ENCODE measurements at regions not wholly inside any gene's neighbourhood (a gene's known extent, or its start where the extent isn't known, plus 50 kb on each side); places are given as distances from the start of the nearest gene placed in this dataset.
"Not testable (repeated sequence)": the region's sequence is repeated elsewhere in the genome, so short reads cannot be mapped to it uniquely, and the experiment has no call there.

DNA sequence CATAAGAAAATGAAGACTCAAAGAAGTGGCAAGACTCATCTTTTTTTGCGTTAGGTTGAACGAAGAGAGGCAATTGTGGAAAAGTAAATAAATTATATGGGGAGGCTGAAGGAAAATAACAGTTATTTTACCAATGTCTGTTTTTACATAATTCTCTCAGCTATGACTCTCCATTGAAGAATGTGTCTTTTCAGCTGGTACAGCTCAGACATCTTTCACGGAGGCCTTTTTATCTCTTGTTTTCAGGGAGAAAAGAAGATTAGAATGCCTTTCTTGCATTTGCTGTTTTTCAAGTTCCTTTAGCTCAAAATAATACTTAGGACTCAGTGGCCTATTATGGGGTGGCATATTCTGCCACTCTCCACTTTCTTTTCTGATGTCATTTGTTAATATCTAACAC is 153.0 kb downstream of the ADAM29 start:
- no peaks in the 10 kb centered on the region for H3K4me1 Mint-ChIP-seq (ENCODE audit: low read depth)
- CTCF ChIA-PET, result no interaction called here
- no peak for DNase-seq
- H3K4me3 Mint-ChIP-seq, result no peak overlapping the region
- intact Hi-C loops (cut with micrococcal nuclease), result no loop called here
- no peaks in the 10 kb centered on the region for H3K27me3 Mint-ChIP-seq (ENCODE audit: low read depth)
- no peaks in the 10 kb centered on the region for H3K9me3 Mint-ChIP-seq
- H3K36me3 Mint-ChIP-seq (ENCODE audit: low read depth), result no peaks in the 10 kb centered on the region
- no peak overlapping the region for H3K27ac Mint-ChIP-seq

DNA sequence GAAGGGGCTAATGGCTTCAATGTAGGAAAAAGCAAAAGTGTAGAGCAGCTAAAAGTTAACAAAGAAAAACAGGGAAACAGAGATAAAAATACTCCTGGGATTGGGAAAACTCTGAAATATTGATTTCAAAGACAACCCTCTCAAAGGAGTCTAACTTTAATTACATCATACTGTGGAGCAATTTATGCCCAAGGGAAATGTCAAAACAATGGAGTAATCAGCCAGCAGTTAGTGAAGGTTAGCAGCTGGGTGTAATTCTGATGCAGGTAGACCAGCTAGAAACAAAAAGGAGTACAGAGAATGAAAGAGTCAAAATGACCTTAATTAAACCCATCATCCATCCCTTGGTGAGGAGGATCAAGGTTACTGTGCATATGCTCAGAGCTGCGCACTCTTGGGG is 169.0 kb downstream of the ADAM29 start:
- no peaks in the 10 kb centered on the region for H3K9me3 Mint-ChIP-seq
- CTCF ChIA-PET, result no interaction called here
- intact Hi-C loops (cut with micrococcal nuclease), result no loop called here

GRCh38 chr4:175090116-175090515 is 172.0 kb downstream of the ADAM29 start:
- DNase-seq, result no peak
- Mint-ChIP-seq H3K4me1 (ENCODE audit: low read depth) (no peaks in the 10 kb centered on the region), H3K27ac (no peak overlapping the region), H3K4me3 (no peak overlapping the region), H3K27me3 (ENCODE audit: low read depth) (no peaks in the 10 kb centered on the region), H3K9me3 (no peaks in the 10 kb centered on the region), H3K36me3 (ENCODE audit: low read depth) (no peaks in the 10 kb centered on the region)
- intact Hi-C loops (cut with micrococcal nuclease), result no loop called here
- CTCF ChIA-PET, result no interaction called here

More for the DNA sequence above, 169.0 kb downstream of the ADAM29 start:
- Mint-ChIP-seq H3K27ac (no peak overlapping the region), H3K4me1 (ENCODE audit: low read depth) (no peaks in the 10 kb centered on the region), H3K27me3 (ENCODE audit: low read depth) (no peaks in the 10 kb centered on the region), H3K36me3 (ENCODE audit: low read depth) (no peaks in the 10 kb centered on the region), H3K4me3 (no peak overlapping the region)
- DNase-seq, result no peak

DNA sequence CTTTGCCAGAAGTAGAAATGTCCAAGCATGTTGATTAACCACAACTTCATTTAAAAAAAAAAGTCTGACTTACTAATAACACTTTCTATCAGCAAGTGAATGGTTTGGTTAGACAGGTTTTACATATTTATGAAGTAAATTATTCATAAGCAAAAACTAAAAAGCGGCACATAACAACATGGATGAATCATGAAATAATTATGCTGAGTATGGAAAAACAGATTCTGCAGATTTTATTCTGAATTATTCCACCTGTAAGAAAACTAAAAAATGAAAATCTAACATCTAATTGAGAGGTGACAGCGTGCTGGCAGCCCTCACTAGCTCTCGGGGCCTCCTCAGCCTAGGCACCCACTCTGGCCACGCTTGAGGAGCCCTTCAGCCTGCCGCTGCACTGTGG is 173.5 kb downstream of the ADAM29 start:
- H3K27ac Mint-ChIP-seq, result no peak overlapping the region
- CTCF ChIA-PET, result no interaction called here
- peaks cover 2% of the 10 kb centered on the region for H3K9me3 Mint-ChIP-seq
- H3K36me3 Mint-ChIP-seq (ENCODE audit: low read depth), result no peaks in the 10 kb centered on the region
- no peaks in the 10 kb centered on the region for H3K4me1 Mint-ChIP-seq (ENCODE audit: low read depth)
- no peak overlapping the region for H3K4me3 Mint-ChIP-seq
- intact Hi-C loops (cut with micrococcal nuclease), result no loop called here
- DNase-seq, result no peak
- H3K27me3 Mint-ChIP-seq (ENCODE audit: low read depth), result no peaks in the 10 kb centered on the region

- no peaks in the 10 kb centered on the region for H3K27me3 Mint-ChIP-seq (ENCODE audit: low read depth)
- no peaks in the 10 kb centered on the region for H3K36me3 Mint-ChIP-seq (ENCODE audit: low read depth)
- no peaks in the 10 kb centered on the region for H3K4me1 Mint-ChIP-seq (ENCODE audit: low read depth)
- CTCF ChIA-PET, result no interaction called here
- DNase-seq, result no peak
- intact Hi-C loops (cut with micrococcal nuclease), result no loop called here
- H3K27ac Mint-ChIP-seq, result no peak overlapping the region
- peaks cover 2% of the 10 kb centered on the region for H3K9me3 Mint-ChIP-seq
- H3K4me3 Mint-ChIP-seq, result no peak overlapping the region
Observed at GRCh38 chr4:175092114-175092513, 174.0 kb downstream of the ADAM29 start.

GRCh38 chr4:175093055-175093454 is 174.9 kb downstream of the ADAM29 start:
- H3K27ac Mint-ChIP-seq; H3K9me3 Mint-ChIP-seq; DNase-seq; CTCF ChIA-PET; H3K4me3 Mint-ChIP-seq; H3K4me1 Mint-ChIP-seq (ENCODE audit: low read depth); intact Hi-C loops (cut with micrococcal nuclease); H3K27me3 Mint-ChIP-seq (ENCODE audit: low read depth); H3K36me3 Mint-ChIP-seq (ENCODE audit: low read depth): not testable (repeated sequence)

DNA sequence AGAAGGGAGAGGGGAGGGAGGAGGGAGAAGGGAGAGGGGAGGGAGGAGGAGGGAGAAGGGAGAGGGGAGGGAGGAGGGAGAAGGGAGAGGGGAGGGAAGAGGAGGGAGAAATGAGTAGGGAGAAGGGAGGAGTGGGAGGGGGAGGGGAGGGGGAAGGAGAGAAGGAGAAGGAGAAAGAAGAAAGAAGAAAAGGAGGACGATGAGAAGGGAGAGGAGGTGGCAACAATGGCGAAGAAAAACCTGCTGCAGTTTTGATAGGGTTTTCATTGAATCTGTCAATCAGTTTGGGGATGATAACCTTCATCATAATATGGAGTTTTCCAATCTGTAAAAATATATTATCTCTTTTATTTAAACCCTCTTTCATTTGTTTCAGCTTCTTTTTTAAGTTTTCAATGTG is 185.2 kb downstream of the ADAM29 start:
- no peak for DNase-seq
- peaks cover 8% of the 10 kb centered on the region for H3K9me3 Mint-ChIP-seq
- no peaks in the 10 kb centered on the region for H3K27me3 Mint-ChIP-seq (ENCODE audit: low read depth)
- H3K27ac Mint-ChIP-seq, result no peak overlapping the region
- no peaks in the 10 kb centered on the region for H3K4me1 Mint-ChIP-seq (ENCODE audit: low read depth)
- no peaks in the 10 kb centered on the region for H3K36me3 Mint-ChIP-seq (ENCODE audit: low read depth)
- intact Hi-C loops (cut with micrococcal nuclease), result no loop called here
- no peak overlapping the region for H3K4me3 Mint-ChIP-seq
- CTCF ChIA-PET, result no interaction called here

DNA sequence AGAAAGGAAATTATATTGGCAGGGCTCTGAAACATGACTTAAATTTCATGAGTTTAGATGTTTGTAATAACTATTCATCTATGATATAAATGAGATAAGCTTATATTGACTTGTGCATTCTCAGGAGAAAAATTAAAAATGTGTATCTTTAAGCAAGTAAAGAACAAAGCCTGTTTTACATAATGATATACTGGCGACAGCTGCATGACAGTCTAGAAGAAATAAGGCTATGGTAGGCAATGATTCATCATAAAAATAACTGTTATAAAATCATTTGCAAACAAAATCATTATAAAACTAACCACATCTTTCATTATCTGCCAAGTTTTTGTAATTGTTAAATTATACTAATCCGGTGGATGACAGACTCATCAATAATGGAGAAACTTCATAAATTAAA is 188.1 kb downstream of the ADAM29 start:
- H3K27ac Mint-ChIP-seq, result no peak overlapping the region
- no peaks in the 10 kb centered on the region for H3K36me3 Mint-ChIP-seq (ENCODE audit: low read depth)
- CTCF ChIA-PET, result no interaction called here
- H3K4me3 Mint-ChIP-seq, result no peak overlapping the region
- intact Hi-C loops (cut with micrococcal nuclease), result no loop called here
- H3K9me3 Mint-ChIP-seq, result peaks cover 22% of the 10 kb centered on the region
- no peaks in the 10 kb centered on the region for H3K4me1 Mint-ChIP-seq (ENCODE audit: low read depth)
- no peaks in the 10 kb centered on the region for H3K27me3 Mint-ChIP-seq (ENCODE audit: low read depth)
- no peak for DNase-seq

GRCh38 chr4:175109933-175110332 is 191.8 kb downstream of the ADAM29 start:
- intact Hi-C loops (cut with micrococcal nuclease), result no loop called here
- Mint-ChIP-seq H3K27ac (no peak overlapping the region), H3K36me3 (ENCODE audit: low read depth) (no peaks in the 10 kb centered on the region), H3K27me3 (ENCODE audit: low read depth) (no peaks in the 10 kb centered on the region), H3K9me3 (peaks cover 33% of the 10 kb centered on the region), H3K4me3 (no peak overlapping the region), H3K4me1 (ENCODE audit: low read depth) (no peaks in the 10 kb centered on the region)
- DNase-seq, result no peak
- CTCF ChIA-PET, result no interaction called here

GRCh38 chr4:175125410-175126068 is 207.4 kb downstream of the ADAM29 start:
- H3K36me3 Mint-ChIP-seq (ENCODE audit: low read depth), result no peaks in the 10 kb centered on the region
- peaks cover 23% of the 10 kb centered on the region for H3K9me3 Mint-ChIP-seq
- intact Hi-C loops (cut with micrococcal nuclease), result no loop called here
- no peak overlapping the region for H3K27ac Mint-ChIP-seq
- CTCF ChIA-PET, result interaction anchor here (0.6 kb wide), 1 partner anchor 87 kb away, joined by 3 read pairs; no protein-coding TSS in a partner anchor
- H3K4me1 Mint-ChIP-seq (ENCODE audit: low read depth), result no peaks in the 10 kb centered on the region
- H3K4me3 Mint-ChIP-seq, result no peak overlapping the region
- H3K27me3 Mint-ChIP-seq (ENCODE audit: low read depth), result no peaks in the 10 kb centered on the region
- no peak for DNase-seq

GRCh38 chr4:175127314-175127713 is 209.2 kb downstream of the ADAM29 start:
- Mint-ChIP-seq H3K27ac (no peak overlapping the region), H3K36me3 (ENCODE audit: low read depth) (no peaks in the 10 kb centered on the region), H3K9me3 (peaks cover 13% of the 10 kb centered on the region), H3K27me3 (ENCODE audit: low read depth) (no peaks in the 10 kb centered on the region), H3K4me1 (ENCODE audit: low read depth) (no peaks in the 10 kb centered on the region), H3K4me3 (no peak overlapping the region)
- intact Hi-C loops (cut with micrococcal nuclease), result no loop called here
- CTCF ChIA-PET, result no interaction called here
- DNase-seq, result no peak

GRCh38 chr4:175129797-175130196 is 211.6 kb downstream of the ADAM29 start:
- Mint-ChIP-seq H3K9me3 (peaks cover 4% of the 10 kb centered on the region), H3K4me1 (ENCODE audit: low read depth) (no peaks in the 10 kb centered on the region), H3K27me3 (ENCODE audit: low read depth) (no peaks in the 10 kb centered on the region), H3K27ac (no peak overlapping the region), H3K4me3 (no peak overlapping the region), H3K36me3 (ENCODE audit: low read depth) (no peaks in the 10 kb centered on the region)
- intact Hi-C loops (cut with micrococcal nuclease), result no loop called here
- CTCF ChIA-PET, result no interaction called here
- no peak for DNase-seq

DNA sequence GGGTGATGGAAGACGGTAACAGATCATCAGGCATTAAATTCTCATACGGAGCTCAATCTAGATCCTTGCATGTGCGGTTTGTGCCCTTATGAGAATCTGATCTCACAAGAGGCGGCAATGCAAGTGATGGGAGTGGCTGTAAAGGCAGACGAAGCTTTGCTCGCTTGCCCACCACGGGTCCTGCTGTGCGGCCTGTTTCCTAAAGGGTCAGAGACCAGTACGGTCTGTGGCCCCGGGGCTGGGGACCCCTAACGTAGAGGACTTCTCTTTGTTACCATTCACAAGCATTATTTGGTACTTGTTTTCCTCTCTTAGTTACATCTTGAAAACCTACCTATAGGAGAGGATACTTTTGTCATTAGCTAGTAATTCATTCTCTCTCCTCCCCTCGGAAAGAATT is 221.0 kb downstream of the ADAM29 start:
- H3K36me3 Mint-ChIP-seq (ENCODE audit: low read depth), result no peaks in the 10 kb centered on the region
- no peaks in the 10 kb centered on the region for H3K4me1 Mint-ChIP-seq (ENCODE audit: low read depth)
- no peak for DNase-seq
- no peak overlapping the region for H3K4me3 Mint-ChIP-seq
- no peak overlapping the region for H3K27ac Mint-ChIP-seq
- CTCF ChIA-PET, result no interaction called here
- peaks cover 5% of the 10 kb centered on the region for H3K9me3 Mint-ChIP-seq
- intact Hi-C loops (cut with micrococcal nuclease), result no loop called here
- no peaks in the 10 kb centered on the region for H3K27me3 Mint-ChIP-seq (ENCODE audit: low read depth)

GRCh38 chr4:175143116-175143515 is 225.0 kb downstream of the ADAM29 start:
- Mint-ChIP-seq H3K4me1 (ENCODE audit: low read depth) (no peaks in the 10 kb centered on the region), H3K27ac (no peak overlapping the region), H3K4me3 (no peak overlapping the region), H3K36me3 (ENCODE audit: low read depth) (no peaks in the 10 kb centered on the region), H3K9me3 (peaks cover 5% of the 10 kb centered on the region), H3K27me3 (ENCODE audit: low read depth) (no peaks in the 10 kb centered on the region)
- intact Hi-C loops (cut with micrococcal nuclease), result no loop called here
- DNase-seq, result no peak
- CTCF ChIA-PET, result no interaction called here
